ENCODE measurements at regions not wholly inside any gene's neighbourhood (a gene's known extent, or its start where the extent isn't known, plus 50 kb on each side); places are given as distances from the start of the nearest gene placed in this dataset.
"Not testable (repeated sequence)": the region's sequence is repeated elsewhere in the genome, so short reads cannot be mapped to it uniquely, and the experiment has no call there.

DNA sequence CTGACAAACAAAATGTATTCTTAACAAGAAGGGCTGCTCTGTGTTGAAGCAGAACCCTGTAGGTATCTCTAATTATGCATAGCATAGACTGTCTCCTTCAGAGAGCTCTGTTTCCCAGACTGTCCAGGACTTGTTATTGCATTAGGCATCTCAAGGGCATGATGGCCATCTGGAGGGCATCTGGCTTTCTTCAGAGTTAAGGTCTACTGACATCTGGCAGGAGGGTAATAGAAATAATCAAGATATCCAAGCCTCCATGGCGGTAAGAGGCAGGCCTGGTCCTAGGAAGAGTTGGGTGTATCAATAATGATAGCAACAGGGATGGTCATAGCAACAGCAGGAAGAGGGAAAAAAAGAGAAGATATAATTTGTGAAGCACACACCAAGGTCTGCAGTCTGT, 161.2 kb downstream of the TTC8 start:
- Histone ChIP-seq H3K27ac (no peak overlapping the region), H3K27me3 (no peaks in the 10 kb centered on the region), H3K36me3 (no peaks in the 10 kb centered on the region), H3K9me3 (ENCODE audit: low read depth) (no peaks in the 10 kb centered on the region), H3K4me1 (ENCODE audit: low read depth) (no peaks in the 10 kb centered on the region), H3K4me3 (no peak overlapping the region)
- TF ChIP-seq, protein P1, sequence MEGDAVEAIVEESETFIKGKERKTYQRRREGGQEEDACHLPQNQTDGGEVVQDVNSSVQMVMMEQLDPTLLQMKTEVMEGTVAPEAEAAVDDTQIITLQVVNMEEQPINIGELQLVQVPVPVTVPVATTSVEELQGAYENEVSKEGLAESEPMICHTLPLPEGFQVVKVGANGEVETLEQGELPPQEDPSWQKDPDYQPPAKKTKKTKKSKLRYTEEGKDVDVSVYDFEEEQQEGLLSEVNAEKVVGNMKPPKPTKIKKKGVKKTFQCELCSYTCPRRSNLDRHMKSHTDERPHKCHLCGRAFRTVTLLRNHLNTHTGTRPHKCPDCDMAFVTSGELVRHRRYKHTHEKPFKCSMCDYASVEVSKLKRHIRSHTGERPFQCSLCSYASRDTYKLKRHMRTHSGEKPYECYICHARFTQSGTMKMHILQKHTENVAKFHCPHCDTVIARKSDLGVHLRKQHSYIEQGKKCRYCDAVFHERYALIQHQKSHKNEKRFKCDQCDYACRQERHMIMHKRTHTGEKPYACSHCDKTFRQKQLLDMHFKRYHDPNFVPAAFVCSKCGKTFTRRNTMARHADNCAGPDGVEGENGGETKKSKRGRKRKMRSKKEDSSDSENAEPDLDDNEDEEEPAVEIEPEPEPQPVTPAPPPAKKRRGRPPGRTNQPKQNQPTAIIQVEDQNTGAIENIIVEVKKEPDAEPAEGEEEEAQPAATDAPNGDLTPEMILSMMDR (IDR thresholded peaks at IDR 0.05; ENCODE audit: low read depth, low read length), result no peak
- DNase-seq (ENCODE audit: low read depth in 1 of 2, low spot score in 1 of 2), result peak; percentile 18 to 24

DNA sequence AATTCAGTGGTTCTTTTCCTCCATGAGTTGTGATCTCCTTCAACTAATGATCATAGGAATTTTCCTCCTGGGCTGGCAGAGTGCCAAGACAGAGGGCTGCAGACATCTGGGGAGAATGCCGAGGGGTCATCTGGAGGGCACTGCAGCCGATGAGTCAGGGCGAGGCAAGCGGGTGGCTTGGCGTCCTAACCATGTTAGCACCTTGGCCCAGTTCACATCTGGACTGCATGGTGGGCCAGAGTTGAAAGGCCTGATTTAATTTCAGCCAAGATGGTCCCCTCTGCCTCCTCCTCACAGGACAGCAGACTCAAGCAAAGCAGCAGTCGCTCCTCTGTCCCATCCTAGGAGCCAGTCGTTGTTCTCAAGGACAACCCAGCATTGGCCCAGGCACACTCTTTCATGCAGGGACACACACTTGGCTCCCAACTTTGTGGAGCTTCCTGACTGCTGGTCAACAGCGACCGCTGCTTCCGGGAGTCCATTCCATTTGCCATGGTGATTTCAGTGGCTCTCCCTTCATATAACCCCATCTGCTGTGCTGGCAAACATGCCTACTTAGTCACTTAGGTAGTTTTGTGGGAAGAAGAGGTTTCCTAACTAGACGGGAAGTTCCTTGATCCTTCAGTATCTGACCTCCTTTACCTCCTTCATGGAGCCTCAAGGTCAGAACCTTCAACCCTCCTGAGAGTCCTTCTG, 161.8 kb downstream of the TTC8 start:
- TF ChIP-seq, protein P1 (IDR thresholded peaks at IDR 0.05; ENCODE audit: low read depth, low read length), result no peak
- H3K4me1 ChIP-seq (ENCODE audit: low read depth), result no peaks in the 10 kb centered on the region
- no peaks in the 10 kb centered on the region for H3K36me3 ChIP-seq
- no peak overlapping the region for H3K27ac ChIP-seq
- H3K9me3 ChIP-seq (ENCODE audit: low read depth), result no peaks in the 10 kb centered on the region
- H3K4me3 ChIP-seq, result no peak overlapping the region
- peak in 1 of 2 donors; percentile 86 for DNase-seq (ENCODE audit: low read depth in 1 of 2, low spot score in 1 of 2)
- no peaks in the 10 kb centered on the region for H3K27me3 ChIP-seq

DNA sequence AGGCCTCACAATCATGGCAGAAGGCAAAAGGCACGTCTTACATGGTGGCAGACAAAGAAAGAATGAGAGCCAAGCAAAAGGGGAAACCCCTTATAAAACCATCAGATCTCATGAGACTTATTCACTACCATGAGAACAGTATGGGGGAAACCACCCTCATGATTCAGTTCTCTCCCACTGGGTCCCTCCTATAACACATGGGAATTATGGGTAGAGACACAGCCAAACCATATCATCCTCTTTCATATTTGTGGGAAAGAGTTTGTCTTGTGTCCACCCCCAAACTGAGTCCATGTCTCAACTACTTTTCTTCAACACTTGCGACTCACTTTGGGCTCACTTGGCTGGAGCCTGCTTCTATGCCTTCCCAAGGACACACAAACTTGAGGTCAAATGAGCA, 162.5 kb downstream of the TTC8 start:
- not testable (repeated sequence) for H3K4me3 ChIP-seq; H3K4me1 ChIP-seq (ENCODE audit: low read depth); H3K27me3 ChIP-seq; H3K27ac ChIP-seq; H3K9me3 ChIP-seq (ENCODE audit: low read depth); H3K36me3 ChIP-seq; DNase-seq (ENCODE audit: low read depth in 1 of 2, low spot score in 1 of 2)

DNA sequence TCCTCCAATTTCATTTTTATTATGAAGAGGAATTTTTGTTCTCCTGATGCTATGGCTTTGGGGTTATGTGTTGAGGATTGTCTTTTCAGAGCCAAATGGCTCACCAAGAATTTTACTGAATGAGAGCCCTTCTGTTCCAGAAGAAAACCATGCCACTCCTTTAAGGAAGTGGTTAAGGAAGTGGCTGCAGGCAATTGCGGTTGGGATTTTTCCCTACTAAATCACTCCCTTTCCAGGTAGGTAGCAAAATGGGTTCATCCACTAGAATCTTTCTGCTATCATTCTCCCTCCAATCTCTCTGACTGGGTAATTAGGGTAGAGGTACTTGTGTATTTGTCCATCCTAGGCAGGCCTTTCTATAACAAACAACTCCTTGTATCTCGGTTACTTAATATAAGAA, 163.1 kb downstream of the TTC8 start:
- Histone ChIP-seq H3K9me3 (ENCODE audit: low read depth) (no peaks in the 10 kb centered on the region), H3K4me3 (no peak overlapping the region), H3K36me3 (no peaks in the 10 kb centered on the region), H3K4me1 (ENCODE audit: low read depth) (no peaks in the 10 kb centered on the region), H3K27me3 (no peaks in the 10 kb centered on the region), H3K27ac (no peak overlapping the region)
- TF ChIP-seq, protein P1 (IDR thresholded peaks at IDR 0.05; ENCODE audit: low read depth, low read length), result no peak
- DNase-seq (ENCODE audit: low read depth in 1 of 2, low spot score in 1 of 2), result no peak

DNA sequence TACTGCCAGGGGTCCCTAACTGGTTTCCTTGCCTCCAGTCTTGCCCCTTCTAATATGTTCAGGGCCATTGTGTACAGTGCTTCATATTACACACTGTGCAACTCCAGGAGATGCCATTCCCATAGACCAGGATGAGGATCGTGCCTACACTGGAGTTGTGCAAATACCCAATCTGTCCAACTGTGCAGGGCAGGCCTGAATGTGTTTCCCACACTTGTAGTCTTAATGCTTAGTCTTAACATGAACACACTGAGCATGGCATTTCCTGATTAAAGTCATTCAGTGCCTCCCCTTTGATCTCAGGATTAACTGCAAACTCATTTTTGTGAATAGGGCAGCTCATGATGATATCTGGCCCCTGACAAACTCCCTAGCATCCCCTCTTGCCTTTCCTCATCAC, 165.5 kb downstream of the TTC8 start:
- Histone ChIP-seq H3K4me3 (no peak overlapping the region), H3K36me3 (no peaks in the 10 kb centered on the region), H3K9me3 (ENCODE audit: low read depth) (no peaks in the 10 kb centered on the region), H3K27me3 (no peaks in the 10 kb centered on the region), H3K27ac (no peak overlapping the region), H3K4me1 (ENCODE audit: low read depth) (no peaks in the 10 kb centered on the region)
- TF ChIP-seq, protein P1 (IDR thresholded peaks at IDR 0.05; ENCODE audit: low read depth, low read length), result no peak
- no peak for DNase-seq (ENCODE audit: low read depth in 1 of 2, low spot score in 1 of 2)

DNA sequence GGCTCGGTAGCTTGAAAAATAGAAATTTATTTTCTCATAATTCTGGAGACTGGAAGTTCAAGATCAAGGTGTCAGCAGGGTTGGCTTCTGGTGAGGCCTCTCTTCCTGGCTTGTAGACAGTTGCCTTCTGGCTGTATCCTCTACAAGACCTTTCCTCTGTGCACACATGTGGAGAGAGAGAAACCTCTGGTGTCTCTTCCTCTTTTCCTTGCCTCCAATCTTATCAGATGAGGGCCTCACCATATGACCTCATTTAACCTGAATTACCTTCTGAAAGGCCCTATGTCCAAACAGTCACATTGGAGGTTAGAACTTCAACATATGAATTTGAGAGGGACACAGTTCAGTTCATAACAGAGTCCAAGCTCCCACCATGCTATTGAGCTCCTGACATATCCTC, 166.4 kb downstream of the TTC8 start:
- Histone ChIP-seq H3K4me3 (no peak overlapping the region), H3K36me3 (no peaks in the 10 kb centered on the region), H3K9me3 (ENCODE audit: low read depth) (no peaks in the 10 kb centered on the region), H3K4me1 (ENCODE audit: low read depth) (no peaks in the 10 kb centered on the region), H3K27ac (no peak overlapping the region), H3K27me3 (no peaks in the 10 kb centered on the region)
- no peak for DNase-seq (ENCODE audit: low read depth in 1 of 2, low spot score in 1 of 2)
- TF ChIP-seq, protein P1 (IDR thresholded peaks at IDR 0.05; ENCODE audit: low read depth, low read length), result no peak
